DMS114 treated with DMSO at 0.1 percent for 48 hours (cell line): ENCODE measurements at regions not wholly inside any gene's neighbourhood (a gene's known extent, or its start where the extent isn't known, plus 50 kb on each side); places are given as distances from the start of the nearest gene placed in this dataset.
"Not testable (repeated sequence)": the region's sequence is repeated elsewhere in the genome, so short reads cannot be mapped to it uniquely, and the experiment has no call there.

Source experiments
- DNase-seq: peaks from one replicate; lab custom pipeline; 2025; ENCODE audit not compliant: unreplicated experiment; lab: John Stamatoyannopoulos, UW

- DNase-seq: no peak
Measured at GRCh38 chr18:73688851-73689711, 458.6 kb downstream of the FBXO15 start.

- no peak for DNase-seq
Measured at GRCh38 chr18:73688161-73688560, 459.5 kb downstream of the FBXO15 start.

GRCh38 chr18:73684647-73685046, 463.0 kb downstream of the FBXO15 start:
- DNase-seq: no peak

GRCh38 chr18:73683409-73684238, 464.0 kb downstream of the FBXO15 start:
- no peak for DNase-seq

- no peak for DNase-seq
Measured at GRCh38 chr18:73681912-73682311, 465.7 kb downstream of the FBXO15 start.

- DNase-seq: no peak
Measured at GRCh38 chr18:73681398-73681797, 466.2 kb downstream of the FBXO15 start.

- no peak for DNase-seq
Measured at GRCh38 chr18:73679941-73680712, 467.5 kb downstream of the FBXO15 start.

- DNase-seq: no peak
Measured at GRCh38 chr18:73677450-73677849, 470.2 kb downstream of the FBXO15 start.

GRCh38 chr18:73674125-73674865, 473.3 kb downstream of the FBXO15 start:
- no peak for DNase-seq

GRCh38 chr18:73671480-73671879, 476.2 kb downstream of the FBXO15 start:
- DNase-seq: not testable (repeated sequence)

GRCh38 chr18:73670524-73670923, 477.1 kb downstream of the FBXO15 start:
- DNase-seq: no peak

- no peak for DNase-seq
Measured at GRCh38 chr18:73670039-73670438, 477.6 kb downstream of the FBXO15 start.

GRCh38 chr18:73669297-73669696, 478.3 kb downstream of the FBXO15 start:
- DNase-seq: no peak

GRCh38 chr18:73668051-73668450, 479.6 kb downstream of the FBXO15 start:
- DNase-seq: no peak

GRCh38 chr18:73666772-73667171, 480.9 kb downstream of the FBXO15 start:
- no peak for DNase-seq

- DNase-seq: no peak
Measured at GRCh38 chr18:73664896-73665295, 482.7 kb downstream of the FBXO15 start.

- no peak for DNase-seq
Measured at GRCh38 chr18:73663581-73663980, 484.1 kb downstream of the FBXO15 start.

- no peak for DNase-seq
Measured at GRCh38 chr18:73662421-73662820, 485.2 kb downstream of the FBXO15 start.

GRCh38 chr18:73660931-73661856, 486.4 kb downstream of the FBXO15 start:
- no peak for DNase-seq

GRCh38 chr18:73656691-73657090, 490.9 kb downstream of the FBXO15 start:
- no peak for DNase-seq
